Activated CD4-positive, CD25-positive, alpha-beta regulatory T cell treated with anti-CD3 and anti-CD28 coated beads, Interleukin-2, amount 50 U/mL, for 72 hours (primary cell): ENCODE measurements at regions not wholly inside any gene's neighbourhood (a gene's known extent, or its start where the extent isn't known, plus 50 kb on each side); places are given as distances from the start of the nearest gene placed in this dataset.
"Not testable (repeated sequence)": the region's sequence is repeated elsewhere in the genome, so short reads cannot be mapped to it uniquely, and the experiment has no call there.

Source experiments
- DNase-seq: peaks from one replicate; pipeline ENCODE4 v3.0.0; 2021

- not testable (repeated sequence) for DNase-seq
These were observed 218.5 kb upstream of the ATP6AP2 start for GRCh38 chrX:40362291-40362690.

DNA sequence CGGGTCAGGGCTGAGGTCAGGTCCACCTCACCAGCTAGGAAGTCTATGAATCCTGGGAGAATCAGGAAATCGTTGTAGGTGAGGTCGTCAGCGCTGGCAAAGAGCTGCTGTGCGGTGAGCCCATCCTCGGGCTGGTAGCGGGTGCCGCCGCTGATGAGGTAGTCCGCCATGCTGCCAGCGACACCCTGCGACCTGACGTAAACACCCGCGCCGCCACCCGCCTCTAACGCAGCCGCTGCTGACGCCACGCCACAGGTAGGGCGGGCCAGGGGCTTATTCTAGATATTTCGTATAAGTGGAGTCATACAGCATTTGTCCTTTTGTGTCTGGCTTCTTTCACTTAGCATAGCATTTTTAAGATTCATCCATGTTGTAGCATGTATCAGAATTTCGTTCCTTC lies 220.2 kb upstream of the ATP6AP2 start:
- DNase-seq = no peak

DNA sequence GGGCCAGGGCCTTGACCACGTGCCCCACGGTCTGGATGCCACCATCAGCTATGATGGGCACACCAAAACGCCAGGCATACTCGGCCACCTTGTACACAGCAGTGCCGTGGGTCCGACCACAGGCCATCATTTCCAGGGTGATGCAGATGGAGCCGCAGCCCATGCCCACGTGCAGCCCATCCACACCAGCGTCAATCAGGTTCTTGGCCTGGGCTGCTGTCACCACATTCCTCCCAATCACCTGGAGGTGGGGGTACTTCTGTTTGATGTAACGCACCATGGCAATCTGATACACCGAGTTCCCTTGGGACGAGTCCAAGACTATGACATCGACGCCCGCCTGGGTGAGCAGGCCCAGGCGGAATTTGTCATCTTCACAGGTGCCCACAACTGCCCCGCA lies 221.2 kb upstream of the ATP6AP2 start:
- DNase-seq = no peak

- DNase-seq = no peak
These were observed 221.8 kb upstream of the ATP6AP2 start for GRCh38 chrX:40358994-40359393.

DNA sequence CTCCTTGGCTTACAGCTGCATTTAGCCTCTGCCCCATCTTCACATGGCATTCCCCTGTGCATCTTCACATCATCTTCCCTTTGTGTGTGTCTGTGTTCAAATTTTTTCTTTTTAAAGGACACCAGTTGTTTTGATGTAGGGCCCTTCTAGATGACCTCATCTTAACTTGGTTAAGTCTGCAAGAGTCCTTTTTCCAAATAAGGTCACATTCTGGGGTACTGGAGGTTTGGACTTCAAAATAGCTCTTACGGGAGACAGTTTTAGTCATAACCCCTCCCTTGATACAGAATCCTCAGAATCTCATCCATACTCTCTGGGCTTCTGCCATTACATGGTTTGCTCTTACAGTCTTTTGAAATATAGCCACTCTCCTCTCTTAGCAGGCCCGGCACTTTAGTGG lies 231.5 kb upstream of the ATP6AP2 start:
- no peak for DNase-seq

DNA sequence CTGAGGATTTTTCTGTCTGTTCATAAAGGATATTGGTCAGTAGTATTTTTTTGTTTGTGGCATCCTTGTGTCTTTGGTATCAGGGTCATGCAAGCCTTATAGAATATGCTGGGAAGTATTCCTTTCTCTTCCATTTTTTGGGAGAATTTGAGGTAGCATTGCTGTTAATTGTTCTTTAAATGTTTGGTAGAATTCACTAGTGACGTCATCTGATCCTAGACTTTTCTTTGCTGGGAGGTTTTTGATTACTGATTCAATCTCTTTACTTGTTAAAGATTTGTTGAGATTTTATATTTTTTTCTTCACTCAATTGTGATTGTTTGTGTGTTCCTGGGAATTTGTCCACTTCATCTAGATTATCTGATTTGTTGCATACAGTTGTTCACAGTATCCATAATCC lies 234.4 kb upstream of the ATP6AP2 start:
- DNase-seq = no peak

DNA sequence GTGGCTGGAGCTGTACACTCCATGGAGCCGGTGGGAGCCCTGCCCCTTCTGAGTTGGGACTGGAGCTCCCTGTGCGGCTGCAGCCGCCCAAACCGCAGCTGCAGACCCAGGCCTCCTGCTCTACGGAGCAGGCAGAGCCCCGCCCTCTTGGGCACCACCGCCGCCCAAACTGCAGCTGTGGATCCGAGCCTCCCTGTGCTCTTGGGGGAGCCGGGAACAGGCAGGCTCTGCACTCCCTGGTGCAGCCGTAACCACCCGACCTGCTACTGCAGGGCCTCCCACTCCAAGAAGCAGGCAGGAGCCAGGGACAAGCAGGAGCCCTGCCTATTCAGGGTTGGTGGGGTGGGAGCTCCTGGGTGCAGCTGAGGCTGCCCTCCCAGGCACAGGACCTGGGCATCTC lies 237.5 kb upstream of the ATP6AP2 start:
- no peak for DNase-seq

GRCh38 chrX:40340116-40340515 lies 240.7 kb upstream of the ATP6AP2 start:
- DNase-seq = no peak

DNA sequence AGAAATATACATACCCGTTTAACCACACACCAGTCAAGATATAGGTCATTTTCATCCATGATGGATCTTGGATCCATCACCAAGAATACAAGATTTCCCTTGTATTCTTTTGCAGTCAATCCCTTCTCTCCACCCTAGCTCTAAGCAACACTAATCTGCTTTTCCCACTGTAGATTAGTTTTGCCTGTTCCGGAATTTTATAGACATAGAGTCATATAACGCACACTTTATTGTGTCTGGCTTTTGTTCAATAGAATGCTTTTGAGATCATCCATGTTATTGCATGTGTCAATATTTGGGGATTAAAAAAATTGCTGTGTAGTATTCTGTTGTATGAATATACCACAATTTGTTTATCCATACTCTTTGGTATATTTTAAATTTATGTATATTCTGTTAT lies 235.6 kb upstream of the BCOR start:
- no peak for DNase-seq

- no peak for DNase-seq
These were observed 234.0 kb upstream of the BCOR start for GRCh38 chrX:40331762-40332161.

DNA sequence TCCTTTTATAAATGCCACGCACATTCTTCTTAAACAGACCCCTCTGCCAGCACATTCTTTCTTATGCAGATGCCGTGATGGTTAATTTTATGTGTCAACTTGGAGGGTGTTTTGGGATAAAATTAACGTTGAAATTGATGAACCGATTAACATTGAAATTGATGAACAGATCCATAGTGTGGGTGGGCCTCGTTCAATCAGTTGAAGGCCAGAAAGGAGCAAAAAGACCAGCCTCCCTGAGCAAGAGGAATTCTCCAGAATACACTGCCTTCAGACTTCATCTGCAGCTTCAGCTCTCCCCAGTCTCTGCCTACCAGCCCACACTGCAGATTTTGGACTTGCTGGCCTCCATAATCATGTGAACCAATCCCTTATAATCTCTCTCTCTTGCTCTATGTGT lies 233.6 kb upstream of the BCOR start:
- DNase-seq = no peak

GRCh38 chrX:40329616-40330015 lies 231.9 kb upstream of the BCOR start:
- DNase-seq = no peak

GRCh38 chrX:40327085-40327484 lies 229.3 kb upstream of the BCOR start:
- no peak for DNase-seq

GRCh38 chrX:40326186-40326965 lies 228.6 kb upstream of the BCOR start:
- no peak for DNase-seq

GRCh38 chrX:40325161-40325560 lies 227.4 kb upstream of the BCOR start:
- no peak for DNase-seq

DNA sequence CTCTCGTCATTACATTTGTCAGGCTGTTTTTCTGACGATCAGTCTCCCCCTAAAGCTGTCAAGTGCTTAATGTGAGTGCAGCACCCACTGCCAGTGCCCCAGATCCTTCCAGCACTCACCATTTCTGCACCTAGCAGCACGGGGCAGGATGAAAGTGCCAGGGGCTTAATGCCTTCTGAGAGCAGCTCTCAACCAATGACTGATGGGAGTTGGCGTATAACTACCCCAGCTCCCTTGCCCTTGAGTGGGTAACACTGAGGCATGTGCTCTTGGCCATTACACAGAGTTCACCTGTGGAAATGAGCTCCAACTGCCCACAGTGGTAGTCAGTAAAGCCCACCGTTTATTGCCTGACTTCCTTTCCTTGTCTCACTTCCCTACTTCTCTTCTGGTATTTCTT lies 226.2 kb upstream of the BCOR start:
- DNase-seq = no peak

DNA sequence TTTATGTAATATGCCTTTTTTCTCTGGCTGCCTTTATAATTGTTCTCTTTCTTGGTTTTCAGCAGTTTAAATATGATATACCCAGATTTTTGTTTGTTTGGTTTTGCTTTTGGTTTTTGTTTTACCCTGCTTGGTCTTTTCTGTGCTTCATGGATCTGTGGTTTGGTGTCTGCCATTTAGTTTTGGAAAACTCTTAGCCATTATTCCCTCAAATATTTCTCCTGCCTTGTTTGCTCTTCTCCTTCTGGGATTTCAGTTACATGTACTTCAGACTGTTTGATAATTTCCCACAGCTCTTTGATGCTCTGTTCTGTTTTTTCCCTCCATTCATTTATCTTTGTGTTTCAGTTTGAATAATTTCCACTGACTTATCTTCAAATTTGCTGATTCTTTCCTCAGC lies 223.1 kb upstream of the BCOR start:
- no peak for DNase-seq

DNA sequence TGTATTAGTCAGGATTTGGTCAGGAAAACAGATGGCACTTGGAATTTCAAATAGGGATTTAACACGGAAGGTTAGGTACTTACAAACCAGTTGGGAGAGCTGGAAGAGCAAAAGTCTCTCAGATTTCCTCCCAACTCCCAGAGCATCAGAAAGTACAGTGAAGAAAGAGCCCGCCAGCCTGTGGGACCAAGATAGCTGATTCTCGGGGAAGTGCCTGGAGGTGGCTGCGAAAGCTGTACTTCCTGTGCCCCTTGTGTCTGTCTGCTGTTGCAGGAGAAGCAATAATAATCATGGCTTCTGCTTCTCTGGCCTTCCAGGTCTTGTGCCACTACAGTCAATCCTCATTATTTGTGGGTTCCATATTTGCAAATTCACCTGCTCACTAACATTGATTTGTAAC lies 221.0 kb upstream of the BCOR start:
- DNase-seq = no peak

GRCh38 chrX:40318076-40318475 lies 220.3 kb upstream of the BCOR start:
- DNase-seq = no peak

GRCh38 chrX:40316502-40316901 lies 218.7 kb upstream of the BCOR start:
- no peak for DNase-seq

DNA sequence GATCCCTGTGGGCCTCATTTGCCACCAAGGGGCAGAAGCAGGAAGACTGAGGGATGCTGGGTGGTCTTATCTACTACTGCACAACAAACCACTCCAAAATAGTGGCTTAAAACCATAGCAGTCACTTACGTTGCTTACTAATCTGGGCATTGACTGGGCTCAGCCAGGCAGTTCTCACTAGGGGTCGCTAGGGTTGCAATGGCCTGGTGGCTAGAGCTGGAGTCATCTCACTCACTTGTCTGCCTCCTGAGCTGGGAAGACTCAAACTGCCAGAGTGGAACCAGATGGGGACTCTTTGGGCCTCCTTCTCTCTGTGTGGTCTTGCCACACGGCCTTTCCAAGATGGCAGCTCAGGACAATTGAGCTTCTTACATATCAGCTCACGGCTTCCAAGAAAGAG lies 216.3 kb upstream of the BCOR start:
- no peak for DNase-seq

DNA sequence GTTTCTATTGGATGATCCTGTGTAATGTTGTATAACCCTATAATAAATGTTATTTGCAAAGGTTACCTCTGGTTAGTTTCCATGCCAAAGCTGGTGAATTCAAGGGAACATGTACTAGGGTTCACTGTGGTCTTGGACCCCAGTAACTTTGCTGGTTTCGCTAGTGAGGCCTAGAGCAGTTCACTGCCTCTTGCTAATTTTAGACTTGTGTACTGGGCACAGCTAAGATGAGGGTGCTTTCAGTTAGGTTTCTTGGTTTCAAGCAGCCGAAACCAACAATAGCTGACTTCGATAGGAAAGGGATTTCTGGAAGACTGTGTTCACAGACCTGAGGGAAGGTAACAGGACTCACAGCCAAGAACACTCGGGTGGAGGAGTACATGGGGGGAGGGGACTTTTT lies 215.5 kb upstream of the BCOR start:
- no peak for DNase-seq

- DNase-seq = no peak
These were observed 212.7 kb upstream of the BCOR start for GRCh38 chrX:40310447-40310846.

- DNase-seq = no peak
These were observed 212.3 kb upstream of the BCOR start for GRCh38 chrX:40310016-40310415.

DNA sequence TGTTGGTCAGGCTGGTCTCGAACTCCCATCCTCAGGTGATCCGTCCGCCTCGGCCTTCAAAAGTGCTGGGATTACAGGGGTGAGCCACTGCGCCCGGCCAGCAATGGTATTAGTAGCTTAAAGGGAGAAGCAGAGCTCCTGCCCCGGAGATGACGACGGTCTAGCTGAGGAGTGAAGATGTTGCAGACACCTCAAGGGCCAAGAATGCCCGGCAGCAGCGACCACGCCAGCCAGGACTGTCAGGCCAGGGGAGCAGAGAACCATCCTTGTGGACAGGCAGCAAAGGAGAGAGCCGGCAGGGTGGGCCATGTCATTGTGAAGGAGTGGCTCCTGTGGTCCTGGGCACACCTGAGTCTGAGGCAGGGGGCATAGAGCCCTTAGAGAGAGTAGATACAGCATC lies 210.1 kb upstream of the BCOR start:
- DNase-seq = no peak

DNA sequence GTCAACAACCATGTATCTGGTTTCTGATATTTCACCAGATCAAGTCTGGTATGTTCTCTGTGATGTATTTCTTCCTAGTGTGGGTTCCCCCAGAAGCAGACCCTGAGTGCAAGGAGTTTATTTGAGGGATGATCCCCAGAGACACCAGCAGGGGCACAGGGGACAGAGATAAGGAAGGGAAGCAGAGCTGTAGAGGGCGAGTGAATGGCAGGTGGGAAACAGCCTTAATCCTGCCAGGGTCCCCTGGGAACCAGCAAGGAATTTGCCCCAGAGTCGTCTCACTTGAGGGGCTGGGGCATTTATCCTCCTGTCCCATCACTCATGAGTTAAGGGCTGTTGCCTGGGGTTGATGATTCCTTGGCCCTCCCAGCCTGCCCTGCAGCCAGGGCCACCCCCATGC lies 206.4 kb upstream of the BCOR start:
- no peak for DNase-seq
